Retina (tissue), 1 donor: ENCODE measurements at regions not wholly inside any gene's neighbourhood (a gene's known extent, or its start where the extent isn't known, plus 50 kb on each side); places are given as distances from the start of the nearest gene placed in this dataset.

Source experiments
- DNase-seq: peaks from one replicate; pipeline ENCODE4 v3.0.0-alpha.2; 2016

DNA sequence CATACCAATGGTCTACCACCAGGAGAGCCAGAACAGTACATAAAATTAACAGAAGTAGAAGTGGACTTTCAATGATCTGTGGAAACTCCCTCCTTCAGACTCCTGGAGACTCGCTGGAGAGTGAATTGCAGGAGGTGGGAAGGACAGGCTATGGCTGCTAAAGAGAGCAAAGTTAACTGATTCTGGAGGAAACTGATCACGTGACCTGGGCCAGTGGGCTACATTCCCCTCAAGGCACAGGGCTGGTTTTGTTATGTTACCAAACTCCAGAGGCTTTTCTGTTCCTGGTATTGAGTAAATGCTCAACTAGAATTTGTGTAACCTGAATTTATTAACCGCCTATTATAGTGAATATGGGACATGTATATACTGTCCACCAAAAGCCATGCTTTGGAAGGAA is 372.6 kb downstream of the MTRR start:
- no peak for DNase-seq

DNA sequence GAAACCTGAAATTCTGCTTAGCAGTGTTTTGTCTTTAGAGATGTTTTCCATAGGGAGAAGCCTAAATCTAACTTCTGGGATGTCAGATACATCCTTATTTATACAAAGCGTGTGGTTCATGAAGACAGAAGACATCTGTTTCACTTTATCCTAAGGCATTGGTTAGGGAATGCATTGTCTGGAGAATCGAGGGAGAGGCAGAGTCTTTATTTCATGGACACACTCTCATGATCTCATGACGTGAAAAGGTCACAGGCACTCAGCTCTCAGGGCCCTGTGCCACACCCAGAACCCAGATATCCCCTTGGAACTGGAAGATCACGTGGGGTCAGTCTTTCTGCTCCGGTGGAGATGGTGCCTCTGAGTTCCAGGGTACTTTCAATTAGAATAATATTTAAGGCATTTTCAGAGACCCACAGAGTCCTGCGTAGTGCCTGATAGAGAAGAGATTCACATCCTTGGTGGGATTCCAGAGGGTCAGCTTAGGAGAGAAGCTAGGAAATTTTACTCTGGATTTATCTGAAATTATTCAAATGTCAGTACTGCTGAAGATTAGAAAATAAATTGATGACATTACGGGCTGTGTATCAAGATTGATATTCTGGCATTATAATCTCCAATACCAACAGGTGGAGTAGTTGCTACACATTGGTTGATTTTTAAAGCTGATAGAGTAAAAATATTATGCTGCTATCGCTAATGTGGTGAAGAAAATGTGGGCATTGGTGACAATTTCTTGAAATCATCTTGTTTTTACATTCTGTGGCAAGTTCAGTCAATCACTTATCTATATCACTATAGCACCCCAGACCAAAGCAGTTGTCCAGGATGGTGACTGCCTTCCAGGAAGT is 378.3 kb downstream of the MTRR start:
- DNase-seq: no peak

- DNase-seq: no peak
Observed at GRCh38 chr5:8253376-8253775, 384.4 kb downstream of the MTRR start.

DNA sequence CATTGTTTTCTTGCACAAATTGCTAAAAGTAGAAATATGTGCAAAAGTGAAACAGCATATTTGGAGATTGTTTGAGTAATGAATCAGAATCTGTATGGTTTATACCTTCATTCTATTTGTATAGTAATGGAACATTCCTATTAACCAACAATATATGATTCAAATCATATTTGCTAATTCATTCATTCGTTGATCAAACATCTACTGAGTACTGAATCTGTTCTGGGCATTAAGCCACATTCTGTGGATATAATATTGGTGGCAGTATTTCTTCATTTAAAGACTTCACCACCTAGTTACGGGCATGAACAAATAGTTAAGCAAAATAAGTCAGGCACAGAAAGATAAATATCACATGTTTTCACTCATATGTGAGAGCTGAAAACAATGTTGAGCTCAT is 385.7 kb downstream of the MTRR start:
- DNase-seq: no peak

- no peak for DNase-seq
Observed at GRCh38 chr5:8258801-8259200, 389.9 kb downstream of the MTRR start.

DNA sequence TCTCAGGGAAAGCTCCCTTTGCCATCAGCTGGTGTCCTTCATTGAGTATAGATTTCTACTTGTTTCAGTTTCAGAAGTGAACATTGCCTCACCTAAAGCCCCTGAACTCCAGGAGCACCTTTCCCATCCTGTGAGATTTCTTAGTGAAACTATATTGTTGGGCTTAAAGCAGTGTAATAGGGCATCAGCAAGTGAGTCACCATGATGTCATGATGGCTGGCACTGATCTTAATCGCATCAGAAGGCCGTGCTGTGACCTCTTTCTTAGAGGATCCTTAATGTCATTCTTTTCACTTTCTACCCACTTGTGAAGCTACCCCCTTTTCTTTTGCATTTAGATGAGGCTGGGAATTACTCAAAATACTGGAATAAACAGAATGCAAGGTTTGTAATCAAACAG is 401.3 kb downstream of the MTRR start:
- DNase-seq: no peak

DNA sequence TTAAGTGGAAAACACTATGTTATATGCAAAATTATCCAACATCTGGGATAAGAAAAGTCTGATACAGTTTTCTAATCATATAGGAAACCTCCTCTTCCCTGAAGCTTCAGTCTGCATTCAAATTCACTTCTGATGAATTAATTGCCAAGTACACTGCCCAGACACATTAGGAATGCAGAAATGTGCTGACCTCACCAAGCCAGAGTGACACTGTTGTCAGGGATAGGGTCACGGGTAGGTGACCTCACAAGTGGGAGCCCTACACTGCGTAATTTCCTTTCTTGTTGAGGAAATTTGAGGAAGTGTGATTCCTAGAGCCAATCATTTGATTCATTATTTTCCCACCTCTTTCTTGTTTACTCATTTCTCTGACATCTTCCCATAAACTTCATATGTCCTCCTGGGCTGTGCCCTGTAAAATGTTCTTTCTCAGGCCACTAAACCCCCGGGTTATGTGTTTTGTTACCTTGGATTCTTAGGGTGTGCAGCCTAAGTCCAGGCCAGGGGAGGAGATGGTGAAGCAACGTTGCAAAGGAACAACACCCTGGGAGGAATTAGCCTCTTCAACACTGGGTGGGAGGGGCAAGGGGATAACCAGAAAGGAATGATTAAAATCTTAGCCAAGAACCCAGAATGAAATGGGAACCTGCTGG is 411.9 kb downstream of the MTRR start:
- no peak for DNase-seq

DNA sequence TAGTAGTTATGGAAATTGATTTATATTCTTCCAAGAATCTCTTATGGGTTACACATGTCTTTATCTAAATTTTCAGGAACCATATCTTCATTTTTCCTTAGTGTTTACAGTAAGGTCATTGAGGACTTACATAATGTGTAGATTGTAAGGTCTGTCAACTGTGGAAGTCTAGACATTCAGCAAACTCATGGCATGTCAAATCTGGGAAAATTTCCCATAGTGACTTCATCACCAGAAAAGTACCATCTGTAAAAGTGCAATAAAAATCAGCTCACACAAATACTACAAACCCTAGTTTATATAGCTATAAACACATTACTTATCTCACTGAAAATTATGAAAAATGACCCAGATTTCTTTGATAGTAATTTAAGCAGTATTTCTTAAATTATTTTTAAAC is 419.4 kb downstream of the MTRR start:
- DNase-seq: no peak

DNA sequence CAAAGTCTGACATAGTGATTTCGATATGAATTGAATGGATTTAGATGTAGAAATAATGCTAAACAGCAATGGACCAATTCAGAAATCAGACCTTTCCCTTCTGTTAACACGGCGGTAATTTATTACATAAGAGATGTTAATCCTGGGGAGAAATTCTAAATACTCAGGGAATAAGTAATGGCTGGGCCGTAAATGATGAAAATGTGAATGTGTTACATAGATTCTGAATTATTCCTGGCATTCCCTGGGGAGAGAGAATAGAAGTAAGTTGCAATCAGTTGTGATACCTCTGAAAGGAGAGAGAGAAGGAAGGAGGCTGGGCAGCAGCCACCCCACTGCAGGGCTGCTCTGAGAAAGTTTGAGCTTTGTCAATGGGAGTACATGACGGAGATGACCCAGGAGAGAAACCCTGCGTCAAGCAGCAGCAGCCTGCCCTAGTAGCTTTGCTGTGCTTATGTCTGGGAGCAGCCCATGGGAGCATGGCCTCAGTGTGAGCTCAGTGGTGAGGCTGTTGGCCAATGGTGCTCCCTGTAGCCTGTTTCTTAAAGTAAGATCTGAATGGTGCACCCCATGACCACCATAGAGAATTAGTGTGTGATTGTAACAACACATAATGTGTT is 420.1 kb downstream of the MTRR start:
- no peak for DNase-seq

DNA sequence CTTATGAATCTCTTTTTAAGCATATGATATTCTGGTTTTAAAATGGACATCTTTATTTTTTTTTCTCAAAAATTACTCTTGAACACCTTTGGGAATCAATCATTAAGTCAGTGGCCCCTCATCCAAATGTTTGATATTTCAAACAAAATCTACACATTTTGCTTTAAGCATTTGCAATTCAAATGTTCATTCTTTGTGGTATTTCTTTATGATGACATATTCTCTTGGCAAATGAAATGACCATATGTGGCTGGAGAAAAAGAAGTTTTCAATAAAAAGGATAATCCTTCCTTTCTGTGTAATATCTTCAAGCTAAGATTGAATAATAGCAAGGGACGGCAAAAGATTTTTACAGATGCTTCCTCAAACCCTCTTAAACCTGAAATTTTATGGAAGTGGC is 420.8 kb downstream of the MTRR start:
- DNase-seq: no peak

- no peak for DNase-seq
Observed at GRCh38 chr5:8290721-8291120, 421.8 kb downstream of the MTRR start.

DNA sequence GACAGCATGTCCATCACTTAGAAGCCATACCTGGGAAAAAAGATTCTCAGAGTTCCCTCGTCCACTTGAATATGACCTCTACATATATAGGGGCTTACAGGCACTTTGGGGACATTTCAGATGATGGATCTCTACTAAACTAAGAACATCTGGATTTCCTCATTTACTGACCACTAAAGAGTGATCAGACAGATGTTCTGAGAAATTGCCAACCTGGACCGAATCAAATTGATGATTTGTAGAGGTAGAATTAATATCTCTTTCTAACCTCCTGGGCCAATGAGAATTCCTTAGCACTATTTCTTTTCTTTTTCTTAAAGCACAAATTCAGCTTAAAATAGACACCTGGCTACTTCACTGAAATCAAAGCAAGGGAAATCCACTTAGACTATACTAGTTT is 422.7 kb downstream of the MTRR start:
- DNase-seq: no peak

DNA sequence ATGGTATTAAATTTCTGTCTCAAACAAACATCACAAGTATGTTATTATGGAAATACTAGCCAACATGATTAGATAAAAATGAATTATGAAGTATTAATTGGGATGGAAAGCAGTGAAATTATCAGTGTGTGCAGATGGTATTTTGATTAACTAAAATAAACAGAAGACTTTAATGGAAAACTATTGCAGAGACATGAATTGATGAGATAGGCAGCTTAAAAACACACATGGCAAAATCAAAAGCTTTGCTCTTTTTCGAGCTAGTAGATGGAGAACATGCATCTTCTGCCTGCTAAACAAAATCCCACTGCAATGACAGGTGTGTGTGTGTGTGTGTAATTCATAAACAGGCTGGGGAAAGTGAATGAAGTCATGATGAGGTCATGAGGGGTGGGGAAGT is 426.2 kb downstream of the MTRR start:
- no peak for DNase-seq

DNA sequence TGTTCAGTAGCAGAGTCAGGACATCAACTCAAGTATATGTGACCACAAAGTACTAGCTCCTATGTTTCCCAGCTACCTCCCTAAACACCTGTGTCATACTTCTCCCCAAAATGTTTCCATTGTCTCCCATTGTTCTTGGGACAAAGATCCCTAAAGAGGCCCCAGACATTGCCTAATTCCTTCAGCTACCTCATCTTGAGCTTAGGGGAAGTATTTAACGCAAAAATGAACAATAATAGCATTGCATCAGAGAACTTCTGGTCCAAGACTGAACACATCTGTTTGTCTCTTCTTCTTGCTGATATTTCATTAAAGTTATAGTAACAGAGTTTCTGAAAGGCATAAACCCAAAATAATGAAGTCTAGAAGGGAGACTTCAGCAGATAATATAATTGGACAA is 430.8 kb downstream of the MTRR start:
- DNase-seq: no peak

DNA sequence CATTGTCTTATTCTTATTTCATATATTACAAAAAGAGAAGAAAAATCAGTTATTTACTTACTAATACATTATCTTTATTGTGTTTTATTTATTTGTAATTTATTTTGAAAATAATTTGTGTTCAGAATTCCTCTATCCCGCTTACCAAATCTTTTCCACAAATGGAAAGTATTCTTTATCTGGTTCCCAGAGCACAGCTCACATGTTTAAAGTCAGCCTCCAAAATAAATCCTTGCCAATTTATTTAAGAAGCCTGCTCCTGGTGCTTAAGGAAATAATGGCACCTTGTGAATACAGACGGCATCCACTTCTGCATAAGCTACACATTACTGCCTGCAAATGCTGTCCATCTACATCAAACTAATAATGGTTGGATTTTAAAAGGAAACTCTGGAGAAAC is 435.4 kb downstream of the MTRR start:
- no peak for DNase-seq

DNA sequence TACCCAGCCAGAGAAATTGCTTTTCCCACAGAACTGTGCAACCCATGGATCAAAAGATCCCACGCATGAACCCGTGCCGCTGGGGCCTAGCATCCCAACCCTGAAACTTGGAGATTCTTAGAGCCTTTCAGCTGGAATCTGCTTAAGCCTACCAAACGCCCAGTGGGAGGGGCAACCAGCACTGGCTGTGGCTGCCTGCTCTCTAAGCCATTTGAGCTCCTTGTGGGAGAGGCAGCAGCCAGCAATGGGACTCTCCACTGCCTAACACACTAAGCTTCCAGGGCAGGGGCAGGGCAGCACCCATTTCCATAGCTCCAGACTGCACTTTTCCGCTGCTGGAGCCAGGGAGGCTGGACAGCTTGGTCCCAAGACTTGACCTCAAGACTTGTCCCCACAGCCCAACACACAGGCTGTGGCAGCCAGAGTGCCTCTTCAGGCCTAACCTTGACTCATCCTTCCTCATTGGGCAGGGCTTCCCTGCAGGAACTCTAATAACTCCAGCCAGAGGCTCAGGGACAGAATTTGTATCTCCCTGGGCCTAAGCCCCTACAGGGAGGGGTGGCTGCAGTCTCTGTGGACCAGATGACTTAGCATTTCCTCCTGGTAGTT is 437.4 kb downstream of the MTRR start:
- DNase-seq: no peak

- DNase-seq: no peak
Observed at GRCh38 chr5:8314965-8315364, 446.0 kb downstream of the MTRR start.

GRCh38 chr5:8316608-8317280 is 447.8 kb downstream of the MTRR start:
- no peak for DNase-seq

- DNase-seq: no peak
Observed at GRCh38 chr5:8317335-8317734, 448.4 kb downstream of the MTRR start.

DNA sequence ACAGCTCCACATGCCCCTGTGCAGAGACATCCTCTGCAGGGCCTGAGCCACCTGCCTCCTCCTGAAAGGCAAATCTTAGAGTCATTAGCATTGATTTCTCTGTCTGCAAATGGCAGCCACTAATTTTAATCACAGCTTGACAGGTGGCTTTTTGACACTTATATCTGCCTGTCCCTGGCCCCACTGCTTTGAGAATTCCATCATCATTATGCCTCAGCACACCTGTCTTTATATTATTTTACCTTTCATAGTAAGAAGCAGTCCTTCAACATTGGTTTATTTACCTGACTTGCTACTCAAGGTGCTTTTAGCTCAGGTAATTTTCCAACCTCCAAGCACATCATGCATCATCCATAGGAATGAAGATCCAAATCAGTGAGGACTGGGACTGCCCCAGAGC is 451.3 kb downstream of the MTRR start:
- no peak for DNase-seq

GRCh38 chr5:8321272-8321671 is 452.3 kb downstream of the MTRR start:
- no peak for DNase-seq

DNA sequence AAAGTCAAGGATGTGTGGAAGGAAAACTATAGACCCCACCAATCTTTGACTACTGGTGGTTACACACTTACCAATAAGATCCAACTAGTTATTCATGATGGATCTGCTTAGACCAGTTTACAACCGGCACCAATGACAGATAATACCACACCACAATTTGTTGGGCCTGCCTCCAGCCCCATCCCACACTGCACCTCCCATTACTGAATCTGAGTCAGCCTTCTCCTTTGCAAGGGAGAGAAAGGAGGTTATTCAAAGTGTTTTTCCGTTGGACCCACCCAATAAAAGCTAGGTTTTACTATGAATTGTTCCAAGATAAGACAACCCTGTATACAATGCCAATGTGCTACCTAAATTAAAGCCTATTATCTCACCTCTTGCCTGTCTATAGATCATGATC is 453.5 kb downstream of the MTRR start:
- DNase-seq: no peak

DNA sequence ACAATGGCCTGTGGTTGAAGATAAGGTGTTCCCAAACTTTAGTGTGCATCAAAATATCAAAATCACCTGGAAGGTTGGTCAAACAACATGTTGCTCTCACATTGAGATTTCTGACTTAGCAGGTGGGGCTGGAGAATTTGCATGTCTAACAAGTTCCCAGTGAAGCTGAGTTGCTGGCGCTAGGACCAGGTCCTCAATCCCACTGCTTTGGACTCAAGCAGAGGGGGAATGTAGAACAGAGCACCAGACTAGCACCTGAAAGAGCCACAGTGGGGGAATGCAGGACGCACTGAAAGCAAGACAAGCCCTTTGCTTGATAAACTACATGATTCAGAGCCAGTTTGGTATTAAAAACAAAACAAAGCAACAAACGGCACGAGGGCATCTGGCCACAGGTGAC is 458.1 kb downstream of the MTRR start:
- no peak for DNase-seq
